IMR-90 (cell line): ENCODE measurements at regions not wholly inside any gene's neighbourhood (a gene's known extent, or its start where the extent isn't known, plus 50 kb on each side); places are given as distances from the start of the nearest gene placed in this dataset.

Experiments
- ATAC-seq: fragments of 200-7000 bp; cut with Tn5 transposase; 2 replicates; pipeline ENCODE4 v1.9.1; 2020; ENCODE audit warnings: low read depth, mild to moderate bottlenecking, moderate library complexity
- BruUV-seq: library from RNA; stranded (reverse); fragments of 400-500 nt; replicated peaks from 2 replicates; lab custom pipeline; 2021; lab: Mats Ljungman, UMichigan
- CTCF ChIA-PET: fragments of 300-600 bp; formaldehyde crosslinking; extraction: SDS; loops from one replicate; lab custom pipeline; 2021; ENCODE audit warnings: antibody characterized with exemption; lab: Yijun Ruan, JAX
- POLR2A ChIA-PET: fragments of 300-600 bp; sonication (Branson Sonifier 250); formaldehyde crosslinking; loops from one replicate; lab custom pipeline; 2022; ENCODE audit warnings: antibody characterized with exemption; ENCODE audit not compliant: unreplicated experiment; lab: Charles Lee
- DNase-seq: peaks from one replicate; pipeline ENCODE4 v3.0.0; 2013
- H2AFZ ChIP-seq: replicated peaks from 2 replicates; pipeline ENCODE3; 2013; ENCODE audit warnings: low read length, mild to moderate bottlenecking; ENCODE audit not compliant: poor library complexity
- H2AK5ac ChIP-seq: 2 replicates; pipeline ENCODE4 v1.6.1; 2013; ENCODE audit warnings: low read depth, low read length, inconsistent platforms
- H2AK9ac ChIP-seq: replicated peaks from 2 replicates; pipeline ENCODE3; 2013; ENCODE audit warnings: mild to moderate bottlenecking, low read depth, low read length, moderate library complexity; ENCODE audit not compliant: poor library complexity
- H2BK120ac ChIP-seq: 2 replicates; pipeline ENCODE4 v1.6.1; 2013; ENCODE audit warnings: low read depth, low read length, inconsistent platforms
- H2BK15ac ChIP-seq: 3 replicates; pipeline ENCODE4 v1.6.1; 2013; ENCODE audit warnings: low read depth, low read length, inconsistent platforms
- H2BK20ac ChIP-seq: 2 replicates; pipeline ENCODE4 v1.6.1; 2013; ENCODE audit warnings: low read depth, mild to moderate bottlenecking, inconsistent platforms, low read length, moderate library complexity
- H2BK5ac ChIP-seq: 2 replicates; pipeline ENCODE4 v1.6.1; 2013; ENCODE audit warnings: mild to moderate bottlenecking, low read depth, low read length, inconsistent platforms; ENCODE audit not compliant: poor library complexity, severe bottlenecking
- H3K14ac ChIP-seq: replicated peaks from 2 replicates; pipeline ENCODE4 v1.6.1; 2013; ENCODE audit warnings: low read depth, low read length, inconsistent platforms
- H3K18ac ChIP-seq: 2 replicates; pipeline ENCODE4 v1.6.1; 2013; ENCODE audit warnings: low read depth, low read length, control low read depth
- H3K23ac ChIP-seq: 2 replicates; pipeline ENCODE4 v1.6.1; 2013; ENCODE audit warnings: low read depth, low read length, inconsistent platforms
- H3K27ac ChIP-seq: 2 replicates; pipeline ENCODE4 v1.5.1; 2013; ENCODE audit warnings: mild to moderate bottlenecking, control low read depth, low read length; ENCODE audit not compliant: insufficient read depth
- H3K27me3 ChIP-seq: 2 replicates; pipeline ENCODE4 v1.6.1; 2013; ENCODE audit warnings: low read length; ENCODE audit not compliant: control insufficient read depth, insufficient read depth
- H3K36me3 ChIP-seq: 2 replicates; pipeline ENCODE4 v1.6.1; 2013; ENCODE audit warnings: low read length, mixed read lengths; ENCODE audit not compliant: control insufficient read depth, insufficient read depth
- H3K4ac ChIP-seq: 2 replicates; pipeline ENCODE4 v1.6.1; 2013; ENCODE audit warnings: low read depth, low read length, inconsistent platforms
- H3K4me1 ChIP-seq: 2 replicates; pipeline ENCODE4 v1.6.1; 2013; ENCODE audit warnings: low read length, mixed read lengths; ENCODE audit not compliant: control insufficient read depth, insufficient read depth
- H3K4me2 ChIP-seq: 2 replicates; pipeline ENCODE4 v1.6.1; 2013; ENCODE audit warnings: low read depth, mild to moderate bottlenecking, control low read depth, low read length, moderate library complexity
- H3K4me3 ChIP-seq: 2 replicates; pipeline ENCODE4 v1.5.1; 2013; ENCODE audit warnings: low read depth, mild to moderate bottlenecking, control low read depth, low read length, moderate library complexity; ENCODE audit not compliant: insufficient read depth
- H3K56ac ChIP-seq: 2 replicates; pipeline ENCODE4 v1.6.1; 2013; ENCODE audit warnings: low read length, inconsistent platforms; ENCODE audit not compliant: insufficient read depth; ENCODE audit errors: extremely low read depth
- H3K79me1 ChIP-seq, 2 experiments: 2 replicates each; pipeline ENCODE4 v1.6.1; 2013; ENCODE audit warnings: low read length in 2 of 2, inconsistent platforms in 1 of 2, low read depth in 1 of 2
- H3K9ac ChIP-seq: 2 replicates; pipeline ENCODE4 v1.6.1; 2013; ENCODE audit warnings: low read depth, low read length, control low read depth
- H3K9me1 ChIP-seq: 2 replicates; pipeline ENCODE4 v1.6.1; 2013; ENCODE audit warnings: low read length, inconsistent platforms; ENCODE audit not compliant: insufficient read depth
- H3K9me3 ChIP-seq: 2 replicates; pipeline ENCODE4 v1.6.1; 2013; ENCODE audit warnings: low read length; ENCODE audit not compliant: control insufficient read depth, insufficient read depth
- H4K20me1 ChIP-seq: 2 replicates; pipeline ENCODE4 v1.6.1; 2013; ENCODE audit warnings: low read length, inconsistent platforms; ENCODE audit not compliant: insufficient read depth
- H4K5ac ChIP-seq: 2 replicates; pipeline ENCODE4 v1.6.1; 2013; ENCODE audit warnings: mild to moderate bottlenecking, low read depth, low read length, control low read depth
- H4K8ac ChIP-seq, 2 experiments: 2 replicates each; pipeline ENCODE4 v1.6.1; 2013; ENCODE audit warnings: low read depth in 2 of 2, low read length in 2 of 2, control low read depth in 1 of 2, inconsistent platforms in 1 of 2
- H4K91ac ChIP-seq: 2 replicates; pipeline ENCODE4 v1.6.1; 2013; ENCODE audit warnings: low read depth, low read length, inconsistent platforms; ENCODE audit not compliant: insufficient read depth
- BHLHE40 ChIP-seq: fragments of 150-350 bp; IDR thresholded peaks from 2 replicates; pipeline ENCODE4 v1.6.1; 2016; ENCODE audit warnings: mild to moderate bottlenecking, low read depth, low read length
- CEBPB ChIP-seq: IDR thresholded peaks from 2 replicates; pipeline ENCODE4 v1.6.1; 2012; ENCODE audit warnings: low read depth, low read length, improper control_type of control experiment
- CHD1 ChIP-seq: IDR thresholded peaks from 2 replicates; pipeline ENCODE4 v1.6.1; 2012; ENCODE audit warnings: low read depth, low read length, improper control_type of control experiment
- CTCF ChIP-seq: conservative IDR thresholded peaks from 2 replicates; pipeline ENCODE4 v1.5.1; 2012; ENCODE audit warnings: mild to moderate bottlenecking, low read depth, low read length, improper control_type of control experiment
- ELK1 ChIP-seq: fragments of 150-350 bp; IDR thresholded peaks from 2 replicates; pipeline ENCODE4 v1.6.1; 2016; ENCODE audit warnings: low read depth, mild to moderate bottlenecking, low read length, moderate library complexity, borderline replicate concordance
- FOS ChIP-seq: fragments of 150-350 bp; IDR thresholded peaks from 2 replicates; pipeline ENCODE4 v1.6.1; 2016; ENCODE audit warnings: low read depth, low read length
- MAFK ChIP-seq: IDR thresholded peaks from 2 replicates; pipeline ENCODE4 v1.6.1; 2012; ENCODE audit warnings: low read depth, low read length, improper control_type of control experiment
- MAZ ChIP-seq: IDR thresholded peaks from 2 replicates; pipeline ENCODE4 v1.6.1; 2012; ENCODE audit warnings: low read depth, mild to moderate bottlenecking, low read length, improper control_type of control experiment, moderate library complexity, borderline replicate concordance
- MXI1 ChIP-seq: IDR thresholded peaks from 2 replicates; pipeline ENCODE4 v1.6.1; 2012; ENCODE audit warnings: low read depth, mild to moderate bottlenecking, low read length, moderate library complexity, borderline replicate concordance
- NFE2L2 ChIP-seq: fragments of 150-350 bp; IDR thresholded peaks from 2 replicates; pipeline ENCODE4 v1.6.1; 2016; ENCODE audit warnings: low read depth, mild to moderate bottlenecking, low read length
- POLR2A ChIP-seq: IDR thresholded peaks from 2 replicates; pipeline ENCODE4 v1.6.1; 2012; ENCODE audit warnings: mild to moderate bottlenecking, low read depth, low read length
- RAD21 ChIP-seq: IDR thresholded peaks from 2 replicates; pipeline ENCODE4 v1.6.1; 2012; ENCODE audit warnings: low read length, improper control_type of control experiment
- RCOR1 ChIP-seq: IDR thresholded peaks from 2 replicates; pipeline ENCODE4 v1.6.1; 2012; ENCODE audit warnings: mild to moderate bottlenecking, low read length, improper control_type of control experiment; ENCODE audit not compliant: insufficient replicate concordance
- RFX5 ChIP-seq: IDR thresholded peaks from 2 replicates; pipeline ENCODE4 v1.8.0; 2012; ENCODE audit warnings: low read depth, mild to moderate bottlenecking, low read length, moderate library complexity
- SMC3 ChIP-seq: fragments of 150-350 bp; IDR thresholded peaks from 2 replicates; pipeline ENCODE4 v1.6.1; 2016; ENCODE audit warnings: low read depth, mild to moderate bottlenecking, antibody characterized with exemption, low read length, moderate library complexity
- WGBS, 2 experiments: methylation state at CpG; one replicate each; pipeline versions ENCODE4 v1.1.5 to v1.1.7; 2013; ENCODE audit warnings: missing lambda C conversion rate in 2 of 2; ENCODE audit not compliant: insufficient read length in 1 of 2; ENCODE audit errors: extremely low coverage in 2 of 2; 5-methylcytosine and 5-hydroxymethylcytosine counted together
- dilution Hi-C: fragments of 300-500 bp; cut with HindIII; formaldehyde crosslinking; loops from one replicate; pipeline ENCODE4 v1.14.3; 2018; ENCODE audit warnings: low sequenced_read_pairs; ENCODE audit not compliant: unreplicated experiment
- in situ Hi-C: fragments of 300-500 bp; cut with MboI; formaldehyde crosslinking; loops from 3 replicates; pipeline ENCODE4 v1.14.3; 2019; ENCODE audit warnings: low sequenced_read_pairs, inconsistent platforms, mixed read lengths
- intact Hi-C: fragments of 100-400 bp; cut with micrococcal nuclease; formaldehyde crosslinking; loops from 2 replicates; pipeline ENCODE4 v1.10.0; 2022
- TF ChIP-seq, protein P1 (sequence below): fragments of 150-350 bp; IDR thresholded peaks from 2 replicates; pipeline ENCODE4 v1.6.1; 2017; ENCODE audit warnings: mild to moderate bottlenecking, antibody characterized with exemption, low read length, low read depth

- Histone ChIP-seq H3K4me3 (no peak overlapping the region), H3K14ac (no peak overlapping the region), H2BK15ac (no peak overlapping the region), H4K20me1 (no peaks in the 10 kb centered on the region), H2AFZ (no peak overlapping the region), H3K9me3 (no peaks in the 10 kb centered on the region; the same call in 1 of the 2 replicates), H3K27ac (no peak overlapping the region), H4K8ac (no peak overlapping the region), H3K36me3 (no peaks in the 10 kb centered on the region), H3K79me1 (no peaks in the 10 kb centered on the region), H2BK20ac (no peak overlapping the region), H3K23ac (no peak overlapping the region), H3K4me2 (no peak overlapping the region), H3K56ac (no peak overlapping the region), H4K5ac (no peak overlapping the region), H3K9me1 (no peaks in the 10 kb centered on the region), H2AK9ac (no peak overlapping the region), H3K18ac (no peak overlapping the region), H3K27me3 (peaks cover 22% of the 10 kb centered on the region), H3K4ac (no peak overlapping the region), H4K91ac (no peak overlapping the region), H3K4me1 (no peaks in the 10 kb centered on the region), H2AK5ac (no peak overlapping the region), H3K9ac (no peak overlapping the region), H2BK120ac (no peak overlapping the region), H2BK5ac (no peak overlapping the region)
- ChIA-PET CTCF (no interaction called here), POLR2A (no interaction called here)
- in situ Hi-C loops, result no loop called here
- no peak for ATAC-seq
- intact Hi-C loops, result no loop called here
- no peak for DNase-seq
- no CpG with 5 or more reads among the region's 8 CpGs for WGBS, 2 experiments
- TF ChIP-seq CHD1 (no peak), MXI1 (no peak), MAFK (no peak), RFX5 (no peak), RAD21 (no peak), NFE2L2 (no peak), ELK1 (no peak), BHLHE40 (no peak), POLR2A (no peak), MAZ (no peak), CTCF (no peak), FOS (no peak), SMC3 (no peak), CEBPB (no peak), RCOR1 (no peak)
- TF ChIP-seq, protein P1, sequence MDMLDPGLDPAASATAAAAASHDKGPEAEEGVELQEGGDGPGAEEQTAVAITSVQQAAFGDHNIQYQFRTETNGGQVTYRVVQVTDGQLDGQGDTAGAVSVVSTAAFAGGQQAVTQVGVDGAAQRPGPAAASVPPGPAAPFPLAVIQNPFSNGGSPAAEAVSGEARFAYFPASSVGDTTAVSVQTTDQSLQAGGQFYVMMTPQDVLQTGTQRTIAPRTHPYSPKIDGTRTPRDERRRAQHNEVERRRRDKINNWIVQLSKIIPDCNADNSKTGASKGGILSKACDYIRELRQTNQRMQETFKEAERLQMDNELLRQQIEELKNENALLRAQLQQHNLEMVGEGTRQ, result no peak
- dilution Hi-C loops, result no loop called here
- BruUV-seq, result no TSS peak
These were observed 211.5 kb upstream of the TNRC6C start for GRCh38 chr17:77746896-77747554.
